ENCODE measurements at regions not wholly inside any gene's neighbourhood (a gene's known extent, or its start where the extent isn't known, plus 50 kb on each side); places are given as distances from the start of the nearest gene placed in this dataset.

GRCh38 chr9:1871626-1872419, 143.3 kb upstream of the SMARCA2 start:
- Histone ChIP-seq H2BK15ac (ENCODE audit: low read length) (no peak overlapping the region), H3K23ac (ENCODE audit: low read depth, low read length, poor library complexity) (no peak overlapping the region), H3K4me3 (ENCODE audit: low read length in 2 of 2) (no peak overlapping the region), H3K4me1 (ENCODE audit: control insufficient read depth in 2 of 2, insufficient read depth in 1 of 2, low read depth in 1 of 2, low read length in 2 of 2) (peaks cover 0 to 14% of the 10 kb centered on the region in 2 donors), H3K9me3 (replicated peaks in 1 of 2; ENCODE audit: control insufficient read depth in 2 of 2, insufficient read depth in 1 of 2, low read depth in 1 of 2, low read length in 2 of 2) (no peaks in the 10 kb centered on the region), H4K8ac (ENCODE audit: low read depth, low read length) (no peak overlapping the region), H4K91ac (ENCODE audit: low read depth, low read length, poor library complexity) (no peak overlapping the region), H2AFZ (ENCODE audit: low read length) (no peak overlapping the region), H3K18ac (ENCODE audit: low read length) (no peak overlapping the region), H3K27ac (replicated peaks; ENCODE audit: low read length) (peak overlapping the region; percentile 26), H3K79me1 (ENCODE audit: low read depth, low read length) (no peaks in the 10 kb centered on the region), H3K27me3 (ENCODE audit: control insufficient read depth in 3 of 3, insufficient read depth in 3 of 3, low read depth in 1 of 3, low read length in 3 of 3) (no peaks in the 10 kb centered on the region), H2BK5ac (ENCODE audit: low read length) (no peak overlapping the region), H2BK12ac (ENCODE audit: low read length) (no peak overlapping the region), H3K14ac (ENCODE audit: low read length) (no peak overlapping the region), H3K4me2 (ENCODE audit: insufficient read depth, low read length, poor library complexity, severe bottlenecking) (no peak overlapping the region), H3K4ac (ENCODE audit: low read length) (no peak overlapping the region), H3K9ac (ENCODE audit: low read depth, low read length, poor library complexity) (no peak overlapping the region), H2BK120ac (ENCODE audit: low read depth, low read length) (no peak overlapping the region), H2AK5ac (ENCODE audit: low read depth, low read length) (no peak overlapping the region), H3K36me3 (replicated peaks in 1 of 2; ENCODE audit: control insufficient read depth in 2 of 2, insufficient read depth in 2 of 2, low read length in 2 of 2) (no peaks in the 10 kb centered on the region)
- WGBS, 2 donors (ENCODE audit: extremely low coverage in 2 of 2, insufficient read length in 2 of 2, insufficient replicate concordance in 1 of 2): no CpG with 5 or more reads among the region's 8 CpGs
- peak; percentile 20 for DNase-seq (ENCODE audit: low spot score)

DNA sequence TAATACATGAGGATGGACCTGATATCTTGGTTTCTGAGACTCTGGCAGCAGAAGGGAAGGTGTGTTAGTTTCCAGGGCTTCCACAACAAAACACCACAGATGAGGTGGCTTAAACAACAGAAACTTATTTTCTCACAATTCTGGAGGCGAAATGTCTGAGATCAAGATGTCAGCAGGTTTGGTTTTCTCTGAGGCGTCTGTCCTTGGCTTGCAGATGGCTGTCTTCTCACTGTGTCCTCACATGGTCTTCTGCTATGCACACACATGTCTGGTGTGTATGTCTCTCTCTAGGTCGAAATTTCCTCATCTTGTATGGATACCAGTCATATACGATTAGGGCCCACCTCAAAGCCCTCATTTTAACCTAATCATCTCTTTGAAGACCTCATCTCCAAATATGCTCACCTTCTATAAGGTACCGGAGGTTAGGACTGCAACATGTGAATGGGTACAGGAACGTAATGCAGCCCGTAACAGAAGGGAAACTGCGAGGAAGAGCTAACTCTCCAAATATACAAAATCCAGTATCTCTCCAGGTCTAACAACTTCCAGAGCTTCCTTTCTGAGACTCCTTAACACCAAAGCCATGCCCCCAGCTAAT, 139.8 kb upstream of the SMARCA2 start:
- no peak overlapping the region for H3K27ac ChIP-seq (replicated peaks; ENCODE audit: low read length)
- no peak overlapping the region for H2AFZ ChIP-seq (ENCODE audit: low read length)
- H3K23ac ChIP-seq (ENCODE audit: low read depth, low read length, poor library complexity): no peak overlapping the region
- peaks cover 0 to 14% of the 10 kb centered on the region in 2 donors for H3K4me1 ChIP-seq (ENCODE audit: control insufficient read depth in 2 of 2, insufficient read depth in 1 of 2, low read depth in 1 of 2, low read length in 2 of 2)
- H3K4ac ChIP-seq (ENCODE audit: low read length): no peak overlapping the region
- H3K9me3 ChIP-seq (replicated peaks in 1 of 2; ENCODE audit: control insufficient read depth in 2 of 2, insufficient read depth in 1 of 2, low read depth in 1 of 2, low read length in 2 of 2): no peaks in the 10 kb centered on the region
- H3K27me3 ChIP-seq (ENCODE audit: control insufficient read depth in 3 of 3, insufficient read depth in 3 of 3, low read depth in 1 of 3, low read length in 3 of 3): no peaks in the 10 kb centered on the region
- H4K8ac ChIP-seq (ENCODE audit: low read depth, low read length): no peak overlapping the region
- no peak overlapping the region for H3K4me2 ChIP-seq (ENCODE audit: insufficient read depth, low read length, poor library complexity, severe bottlenecking)
- no peak overlapping the region for H2BK12ac ChIP-seq (ENCODE audit: low read length)
- no peak overlapping the region for H4K91ac ChIP-seq (ENCODE audit: low read depth, low read length, poor library complexity)
- no peak overlapping the region for H3K18ac ChIP-seq (ENCODE audit: low read length)
- H3K36me3 ChIP-seq (replicated peaks in 1 of 2; ENCODE audit: control insufficient read depth in 2 of 2, insufficient read depth in 2 of 2, low read length in 2 of 2): no peaks in the 10 kb centered on the region
- no CpG with 5 or more reads among the region's 8 CpGs for WGBS, 2 donors (ENCODE audit: extremely low coverage in 2 of 2, insufficient read length in 2 of 2, insufficient replicate concordance in 1 of 2)
- no peak overlapping the region for H3K4me3 ChIP-seq (ENCODE audit: low read length in 2 of 2)
- no peak overlapping the region for H2BK5ac ChIP-seq (ENCODE audit: low read length)
- DNase-seq (ENCODE audit: low spot score): no peak
- H3K14ac ChIP-seq (ENCODE audit: low read length): no peak overlapping the region
- no peaks in the 10 kb centered on the region for H3K79me1 ChIP-seq (ENCODE audit: low read depth, low read length)
- no peak overlapping the region for H2AK5ac ChIP-seq (ENCODE audit: low read depth, low read length)
- H3K9ac ChIP-seq (ENCODE audit: low read depth, low read length, poor library complexity): no peak overlapping the region
- no peak overlapping the region for H2BK120ac ChIP-seq (ENCODE audit: low read depth, low read length)
- no peak overlapping the region for H2BK15ac ChIP-seq (ENCODE audit: low read length)

DNA sequence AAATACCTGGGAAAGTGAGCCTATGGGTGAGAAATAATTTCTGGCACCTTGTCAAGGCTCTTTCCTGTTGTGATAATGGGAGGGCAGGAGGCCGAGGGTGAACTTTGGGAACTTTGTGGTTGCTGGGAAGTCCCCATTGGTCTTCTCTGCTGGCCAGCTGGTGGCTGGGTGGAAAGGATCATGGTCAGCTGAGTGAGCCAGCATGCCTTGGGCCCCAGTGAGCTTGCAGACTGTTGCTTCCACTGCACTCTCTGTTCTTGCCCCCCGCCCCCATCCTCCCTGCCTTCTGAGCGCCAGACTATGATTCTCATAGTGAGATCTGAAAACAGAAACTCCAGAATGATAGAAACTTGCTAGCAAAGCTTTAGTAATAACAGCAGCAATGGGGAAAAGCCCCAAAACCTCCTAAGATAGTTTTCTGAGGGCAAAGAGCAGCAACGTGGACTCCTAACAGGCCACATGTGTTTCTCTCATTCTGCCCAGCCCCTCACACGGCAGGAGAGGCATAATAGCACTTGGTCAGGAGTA, 139.2 kb upstream of the SMARCA2 start:
- Histone ChIP-seq H3K9me3 (replicated peaks in 1 of 2; ENCODE audit: control insufficient read depth in 2 of 2, insufficient read depth in 1 of 2, low read depth in 1 of 2, low read length in 2 of 2) (no peaks in the 10 kb centered on the region), H3K14ac (ENCODE audit: low read length) (no peak overlapping the region), H2BK120ac (ENCODE audit: low read depth, low read length) (no peak overlapping the region), H3K23ac (ENCODE audit: low read depth, low read length, poor library complexity) (no peak overlapping the region), H4K91ac (ENCODE audit: low read depth, low read length, poor library complexity) (no peak overlapping the region), H3K4ac (ENCODE audit: low read length) (no peak overlapping the region), H3K36me3 (replicated peaks in 1 of 2; ENCODE audit: control insufficient read depth in 2 of 2, insufficient read depth in 2 of 2, low read length in 2 of 2) (no peaks in the 10 kb centered on the region), H2AFZ (ENCODE audit: low read length) (no peak overlapping the region), H3K27me3 (ENCODE audit: control insufficient read depth in 3 of 3, insufficient read depth in 3 of 3, low read depth in 1 of 3, low read length in 3 of 3) (no peaks in the 10 kb centered on the region), H3K79me1 (ENCODE audit: low read depth, low read length) (no peaks in the 10 kb centered on the region), H3K4me2 (ENCODE audit: insufficient read depth, low read length, poor library complexity, severe bottlenecking) (no peak overlapping the region), H2BK15ac (ENCODE audit: low read length) (no peak overlapping the region), H2BK5ac (ENCODE audit: low read length) (no peak overlapping the region), H3K18ac (ENCODE audit: low read length) (no peak overlapping the region), H4K8ac (ENCODE audit: low read depth, low read length) (no peak overlapping the region), H3K9ac (ENCODE audit: low read depth, low read length, poor library complexity) (no peak overlapping the region), H3K4me1 (ENCODE audit: control insufficient read depth in 2 of 2, insufficient read depth in 1 of 2, low read depth in 1 of 2, low read length in 2 of 2) (peaks cover 0 to 11% of the 10 kb centered on the region in 2 donors), H3K27ac (replicated peaks; ENCODE audit: low read length) (no peak overlapping the region), H2BK12ac (ENCODE audit: low read length) (no peak overlapping the region), H2AK5ac (ENCODE audit: low read depth, low read length) (no peak overlapping the region), H3K4me3 (ENCODE audit: low read length in 2 of 2) (no peak overlapping the region)
- WGBS, 2 donors (ENCODE audit: extremely low coverage in 2 of 2, insufficient read length in 2 of 2, insufficient replicate concordance in 1 of 2): no CpG with 5 or more reads among the region's 5 CpGs
- no peak for DNase-seq (ENCODE audit: low spot score)

- Histone ChIP-seq H3K36me3 (replicated peaks in 1 of 2; ENCODE audit: control insufficient read depth in 2 of 2, insufficient read depth in 2 of 2, low read length in 2 of 2) (no peaks in the 10 kb centered on the region), H3K4ac (ENCODE audit: low read length) (no peak overlapping the region), H3K23ac (ENCODE audit: low read depth, low read length, poor library complexity) (no peak overlapping the region), H2BK12ac (ENCODE audit: low read length) (no peak overlapping the region), H3K14ac (ENCODE audit: low read length) (no peak overlapping the region), H3K27ac (replicated peaks; ENCODE audit: low read length) (no peak overlapping the region), H2AFZ (ENCODE audit: low read length) (no peak overlapping the region), H3K4me2 (ENCODE audit: insufficient read depth, low read length, poor library complexity, severe bottlenecking) (no peak overlapping the region), H3K18ac (ENCODE audit: low read length) (no peak overlapping the region), H3K4me3 (ENCODE audit: low read length in 2 of 2) (no peak overlapping the region), H3K9me3 (replicated peaks in 1 of 2; ENCODE audit: control insufficient read depth in 2 of 2, insufficient read depth in 1 of 2, low read depth in 1 of 2, low read length in 2 of 2) (no peaks in the 10 kb centered on the region), H3K9ac (ENCODE audit: low read depth, low read length, poor library complexity) (no peak overlapping the region), H3K79me1 (ENCODE audit: low read depth, low read length) (no peaks in the 10 kb centered on the region), H3K4me1 (ENCODE audit: control insufficient read depth in 2 of 2, insufficient read depth in 1 of 2, low read depth in 1 of 2, low read length in 2 of 2) (peaks cover 0 to 4% of the 10 kb centered on the region in 2 donors), H4K91ac (ENCODE audit: low read depth, low read length, poor library complexity) (no peak overlapping the region), H2BK120ac (ENCODE audit: low read depth, low read length) (no peak overlapping the region), H4K8ac (ENCODE audit: low read depth, low read length) (no peak overlapping the region), H2BK15ac (ENCODE audit: low read length) (no peak overlapping the region), H2BK5ac (ENCODE audit: low read length) (no peak overlapping the region), H3K27me3 (ENCODE audit: control insufficient read depth in 3 of 3, insufficient read depth in 3 of 3, low read depth in 1 of 3, low read length in 3 of 3) (no peaks in the 10 kb centered on the region), H2AK5ac (ENCODE audit: low read depth, low read length) (no peak overlapping the region)
- WGBS, 2 donors (ENCODE audit: extremely low coverage in 2 of 2, insufficient read length in 2 of 2, insufficient replicate concordance in 1 of 2): no CpG with 5 or more reads among the region's 5 CpGs
- DNase-seq (ENCODE audit: low spot score): no peak
Measured at GRCh38 chr9:1876891-1877496, 138.2 kb upstream of the SMARCA2 start.

Measured in neuronal stem cell (in vitro differentiated cells).